HepG2 (cell line): ENCODE measurements at regions not wholly inside any gene's neighbourhood (a gene's known extent, or its start where the extent isn't known, plus 50 kb on each side); places are given as distances from the start of the nearest gene placed in this dataset.
A peak's percentile ranks its signal among the peaks of the same experiment; 100 is the strongest.

Source experiments
- CBX2 ChIP-seq, 2 experiments: fragments of 200-600 bp in 1 of 2; sonication (generic); formaldehyde crosslinking in 1 of 2; IDR thresholded peaks; 2 replicates each; pipeline versions ENCODE4 v1.7.0 to v1.8.1; 2018 to 2022; ENCODE audit warnings: low read depth in 2 of 2, low read length in 1 of 2, mild to moderate bottlenecking in 1 of 2, missing genetic modification reagents in 1 of 2
- CHCHD3 ChIP-seq: sonication (generic); formaldehyde crosslinking; IDR thresholded peaks from 2 replicates; pipeline ENCODE4 v1.8.0; 2022; ENCODE audit warnings: mild to moderate bottlenecking, missing genetic modification reagents, moderate library complexity
- GTF2F1 ChIP-seq: fragments of 150-350 bp; IDR thresholded peaks from 2 replicates; pipeline ENCODE4 v1.6.1; 2014; ENCODE audit warnings: low read length
- HOXA3 ChIP-seq: sonication (generic); formaldehyde crosslinking; IDR thresholded peaks from 2 replicates; pipeline ENCODE4 v1.5.0; 2020; ENCODE audit warnings: missing genetic modification reagents
- IKZF4 ChIP-seq: sonication (generic); formaldehyde crosslinking; IDR thresholded peaks from 2 replicates; pipeline ENCODE4 v1.5.1; 2020; ENCODE audit warnings: borderline replicate concordance, mild to moderate bottlenecking, low read depth, missing genetic modification reagents; ENCODE audit errors: not compliant biosample characterization
- KAT8 ChIP-seq: IDR thresholded peaks from 2 replicates; pipeline ENCODE4 v1.6.1; 2016; ENCODE audit warnings: missing genetic modification reagents, missing compliant biosample characterization
- KLF6 ChIP-seq: IDR thresholded peaks from 2 replicates; pipeline ENCODE4 v1.8.0; 2016; ENCODE audit warnings: missing biosample characterization, missing genetic modification reagents
- MYC ChIP-seq: sonication (generic); formaldehyde crosslinking; IDR thresholded peaks from 2 replicates; pipeline ENCODE4 v1.9.0; 2021; ENCODE audit warnings: missing genetic modification reagents, borderline replicate concordance
- PITX1 ChIP-seq: sonication (generic); formaldehyde crosslinking; IDR thresholded peaks from 2 replicates; pipeline ENCODE4 v1.5.1; 2020; ENCODE audit warnings: mild to moderate bottlenecking, missing genetic modification reagents
- RBM22 ChIP-seq: fragments of 200-400 bp; formaldehyde crosslinking; optimal IDR thresholded peaks from 2 replicates; pipeline ENCODE3; 2017; ENCODE audit warnings: mild to moderate bottlenecking, low read length, moderate library complexity
- RCOR2 ChIP-seq: IDR thresholded peaks from 2 replicates; pipeline ENCODE4 v1.6.1; 2016; ENCODE audit warnings: missing biosample characterization, missing genetic modification reagents
- SMAD9 ChIP-seq: sonication (generic); formaldehyde crosslinking; IDR thresholded peaks from 2 replicates; pipeline ENCODE4 v1.5.1; 2020; ENCODE audit warnings: mild to moderate bottlenecking, missing genetic modification reagents
- U2AF1 ChIP-seq: fragments of 200-400 bp; formaldehyde crosslinking; optimal IDR thresholded peaks from 2 replicates; pipeline ENCODE3; 2017; ENCODE audit warnings: mild to moderate bottlenecking, low read depth, low read length
- ZFP82 ChIP-seq: sonication (generic); formaldehyde crosslinking; IDR thresholded peaks from 2 replicates; pipeline ENCODE4 v1.5.1; 2020; ENCODE audit warnings: mild to moderate bottlenecking, missing genetic modification reagents, borderline replicate concordance
- ZNF124 ChIP-seq: sonication (generic); formaldehyde crosslinking; IDR thresholded peaks from 2 replicates; pipeline ENCODE4 v1.4.0; 2020; ENCODE audit warnings: missing genetic modification reagents
- ZNF234 ChIP-seq: sonication (generic); formaldehyde crosslinking; conservative IDR thresholded peaks from 2 replicates; pipeline ENCODE4 v1.5.1; 2020; ENCODE audit warnings: mild to moderate bottlenecking, missing genetic modification reagents
- ZNF263 ChIP-seq: sonication (generic); formaldehyde crosslinking; IDR thresholded peaks from 2 replicates; pipeline ENCODE4 v1.4.0; 2020; ENCODE audit warnings: missing genetic modification reagents
- ZNF282 ChIP-seq: fragments of 450-650 bp; IDR thresholded peaks from 2 replicates; pipeline ENCODE4 v1.6.1; 2018; ENCODE audit not compliant: partially characterized antibody
- ZNF343 ChIP-seq: sonication (generic); formaldehyde crosslinking; IDR thresholded peaks from 2 replicates; pipeline ENCODE4 v1.4.0; 2020; ENCODE audit warnings: mild to moderate bottlenecking, missing genetic modification reagents
- ZNF543 ChIP-seq: sonication (generic); formaldehyde crosslinking; IDR thresholded peaks from 2 replicates; pipeline ENCODE4 v1.4.0; 2020; ENCODE audit warnings: mild to moderate bottlenecking, missing genetic modification reagents
- ZNF607 ChIP-seq: sonication (generic); formaldehyde crosslinking; IDR thresholded peaks from 2 replicates; pipeline ENCODE4 v1.5.1; 2020; ENCODE audit warnings: missing genetic modification reagents, mild to moderate bottlenecking, borderline replicate concordance
- ZNF672 ChIP-seq: sonication (generic); formaldehyde crosslinking; IDR thresholded peaks from 2 replicates; pipeline ENCODE4 v1.8.1; 2022; ENCODE audit warnings: missing genetic modification reagents
- ZNF713 ChIP-seq: sonication (generic); formaldehyde crosslinking; IDR thresholded peaks from 2 replicates; pipeline ENCODE4 v1.4.0; 2020; ENCODE audit warnings: mild to moderate bottlenecking, missing genetic modification reagents
- ZNF780A ChIP-seq: sonication (generic); formaldehyde crosslinking; IDR thresholded peaks from 2 replicates; pipeline ENCODE4 v1.8.0; 2022; ENCODE audit warnings: mild to moderate bottlenecking, missing genetic modification reagents, moderate library complexity
- TF ChIP-seq, protein P1 (sequence below): sonication (generic); formaldehyde crosslinking; IDR thresholded peaks from 2 replicates; pipeline ENCODE4 v1.5.0; 2020; ENCODE audit warnings: missing genetic modification reagents, mild to moderate bottlenecking, borderline replicate concordance
- TF ChIP-seq, protein P2 (sequence below): sonication (generic); formaldehyde crosslinking; IDR thresholded peaks from 2 replicates; pipeline ENCODE4 v1.8.1; 2023; ENCODE audit warnings: missing genetic modification reagents, mild to moderate bottlenecking, borderline replicate concordance
- TF ChIP-seq, protein P3 (sequence below): sonication (generic); formaldehyde crosslinking; IDR thresholded peaks from 2 replicates; pipeline ENCODE4 v1.4.0; 2020; ENCODE audit warnings: missing genetic modification reagents
- TF ChIP-seq, protein P4 (sequence below): IDR thresholded peaks from 2 replicates; pipeline ENCODE4 v1.6.1; 2016; ENCODE audit warnings: low read depth, borderline replicate concordance

DNA sequence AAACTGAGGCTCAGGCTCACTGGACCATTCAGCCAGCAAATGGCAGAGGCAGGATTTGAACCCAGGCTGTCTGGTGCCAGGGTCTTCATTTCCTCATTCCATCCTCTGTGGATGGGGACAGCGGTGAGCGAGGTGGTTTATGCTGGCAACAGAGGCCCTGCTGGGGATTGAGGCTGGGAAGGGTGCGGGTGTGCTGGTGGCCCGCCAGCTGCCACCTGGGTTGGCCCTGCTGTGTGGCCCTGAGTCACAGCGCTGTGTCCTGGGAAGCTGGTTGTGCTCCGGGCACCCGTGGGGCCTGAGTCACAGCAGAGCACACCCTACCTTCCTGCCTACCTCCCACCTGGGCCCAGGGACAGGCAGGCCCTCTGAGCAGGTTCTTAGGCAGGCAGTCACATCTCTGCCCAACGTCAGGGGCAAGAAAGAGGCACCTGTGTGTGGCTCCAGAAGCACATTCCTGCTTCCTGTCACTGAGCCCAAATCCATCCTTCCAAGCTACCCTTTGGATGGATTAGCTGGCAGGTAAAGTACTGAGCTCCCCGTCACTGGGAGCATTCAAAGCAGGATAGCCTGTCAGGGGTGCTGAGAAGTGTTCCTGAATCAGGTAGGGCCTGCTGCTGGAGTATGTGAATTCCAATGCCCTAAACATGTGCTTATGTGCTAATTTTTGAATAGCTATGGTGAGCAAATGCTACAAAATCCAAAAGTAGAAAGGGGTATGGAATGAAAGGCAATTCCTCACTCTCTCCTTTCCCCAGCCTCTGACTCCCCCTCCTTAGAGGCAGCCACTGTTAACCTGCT lies 53.9 kb downstream of the CEBPB start (continued):
- TF ChIP-seq, protein P1, sequence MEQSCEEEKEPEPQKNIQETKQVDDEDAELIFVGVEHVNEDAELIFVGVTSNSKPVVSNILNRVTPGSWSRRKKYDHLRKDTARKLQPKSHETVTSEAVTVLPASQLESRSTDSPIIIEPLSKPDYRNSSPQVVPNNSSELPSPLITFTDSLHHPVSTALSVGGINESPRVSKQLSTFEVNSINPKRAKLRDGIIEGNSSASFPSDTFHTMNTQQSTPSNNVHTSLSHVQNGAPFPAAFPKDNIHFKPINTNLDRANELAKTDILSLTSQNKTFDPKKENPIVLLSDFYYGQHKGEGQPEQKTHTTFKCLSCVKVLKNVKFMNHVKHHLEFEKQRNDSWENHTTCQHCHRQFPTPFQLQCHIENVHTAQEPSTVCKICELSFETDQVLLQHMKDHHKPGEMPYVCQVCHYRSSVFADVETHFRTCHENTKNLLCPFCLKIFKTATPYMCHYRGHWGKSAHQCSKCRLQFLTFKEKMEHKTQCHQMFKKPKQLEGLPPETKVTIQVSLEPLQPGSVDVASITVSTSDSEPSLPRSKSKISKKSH (CRISPR knock-in tag): no peak
- TF ChIP-seq ZNF672 (no peak), ZNF282 (no peak), ZNF607 (CRISPR knock-in tag) (no peak), MYC (CRISPR knock-in tag) (no peak), RBM22 (no peak), IKZF4 (CRISPR knock-in tag) (no peak), SMAD9 (CRISPR knock-in tag) (no peak), KLF6 (CRISPR knock-in tag) (no peak), ZFP82 (CRISPR knock-in tag) (no peak), RCOR2 (peak; percentile 45; the same call in 1 of the 2 replicates), HOXA3 (no peak), U2AF1 (no peak), KAT8 (CRISPR knock-in tag) (no peak), ZNF343 (CRISPR knock-in tag) (no peak), ZNF713 (0 out of 2 replicates have a peak, but pooled peaks have one; percentile 34), CHCHD3 (CRISPR knock-in tag) (no peak), ZNF543 (CRISPR knock-in tag) (no peak), PITX1 (CRISPR knock-in tag) (no peak), ZNF263 (CRISPR knock-in tag) (no peak), GTF2F1 (no peak), CBX2 (IDR thresholded peaks at IDR 0.05; ENCODE audit: low read depth, low read length) (no peak), CBX2 (CRISPR knock-in tag; IDR thresholded peaks at IDR 0.05; ENCODE audit: low read depth) (no peak), ZNF780A (CRISPR knock-in tag) (0 out of 2 replicates have a peak, but pooled peaks have one; percentile 9), ZNF234 (CRISPR knock-in tag) (no peak), ZNF124 (CRISPR knock-in tag) (no peak)
- TF ChIP-seq, protein P2, sequence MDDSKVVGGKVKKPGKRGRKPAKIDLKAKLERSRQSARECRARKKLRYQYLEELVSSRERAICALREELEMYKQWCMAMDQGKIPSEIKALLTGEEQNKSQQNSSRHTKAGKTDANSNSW (CRISPR knock-in tag): no peak
- TF ChIP-seq, protein P3, sequence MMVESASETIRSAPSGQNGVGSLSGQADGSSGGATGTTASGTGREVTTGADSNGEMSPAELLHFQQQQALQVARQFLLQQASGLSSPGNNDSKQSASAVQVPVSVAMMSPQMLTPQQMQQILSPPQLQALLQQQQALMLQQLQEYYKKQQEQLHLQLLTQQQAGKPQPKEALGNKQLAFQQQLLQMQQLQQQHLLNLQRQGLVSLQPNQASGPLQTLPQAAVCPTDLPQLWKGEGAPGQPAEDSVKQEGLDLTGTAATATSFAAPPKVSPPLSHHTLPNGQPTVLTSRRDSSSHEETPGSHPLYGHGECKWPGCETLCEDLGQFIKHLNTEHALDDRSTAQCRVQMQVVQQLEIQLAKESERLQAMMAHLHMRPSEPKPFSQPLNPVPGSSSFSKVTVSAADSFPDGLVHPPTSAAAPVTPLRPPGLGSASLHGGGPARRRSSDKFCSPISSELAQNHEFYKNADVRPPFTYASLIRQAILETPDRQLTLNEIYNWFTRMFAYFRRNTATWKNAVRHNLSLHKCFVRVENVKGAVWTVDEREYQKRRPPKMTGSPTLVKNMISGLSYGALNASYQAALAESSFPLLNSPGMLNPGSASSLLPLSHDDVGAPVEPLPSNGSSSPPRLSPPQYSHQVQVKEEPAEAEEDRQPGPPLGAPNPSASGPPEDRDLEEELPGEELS (CRISPR knock-in tag): no peak
- TF ChIP-seq, protein P4, sequence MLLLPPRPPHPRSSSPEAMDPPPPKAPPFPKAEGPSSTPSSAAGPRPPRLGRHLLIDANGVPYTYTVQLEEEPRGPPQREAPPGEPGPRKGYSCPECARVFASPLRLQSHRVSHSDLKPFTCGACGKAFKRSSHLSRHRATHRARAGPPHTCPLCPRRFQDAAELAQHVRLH (CRISPR knock-in tag): 0 out of 2 replicates have a peak, but pooled peaks have one; percentile 24
